GM10266 (cell line): ENCODE measurements at regions not wholly inside any gene's neighbourhood (a gene's known extent, or its start where the extent isn't known, plus 50 kb on each side); places are given as distances from the start of the nearest gene placed in this dataset.

ENCODE experiments used
- DNase-seq: peaks from one replicate; pipeline ENCODE4 v3.0.0; 2012; ENCODE audit errors: extremely low spot score
- TF ChIP-seq, protein P1 (sequence below): IDR thresholded peaks from 2 replicates; pipeline ENCODE4 v1.5.1; 2012; ENCODE audit warnings: mild to moderate bottlenecking, low read depth; ENCODE audit not compliant: control insufficient read depth, insufficient read depth; ENCODE audit errors: missing control alignments

DNA sequence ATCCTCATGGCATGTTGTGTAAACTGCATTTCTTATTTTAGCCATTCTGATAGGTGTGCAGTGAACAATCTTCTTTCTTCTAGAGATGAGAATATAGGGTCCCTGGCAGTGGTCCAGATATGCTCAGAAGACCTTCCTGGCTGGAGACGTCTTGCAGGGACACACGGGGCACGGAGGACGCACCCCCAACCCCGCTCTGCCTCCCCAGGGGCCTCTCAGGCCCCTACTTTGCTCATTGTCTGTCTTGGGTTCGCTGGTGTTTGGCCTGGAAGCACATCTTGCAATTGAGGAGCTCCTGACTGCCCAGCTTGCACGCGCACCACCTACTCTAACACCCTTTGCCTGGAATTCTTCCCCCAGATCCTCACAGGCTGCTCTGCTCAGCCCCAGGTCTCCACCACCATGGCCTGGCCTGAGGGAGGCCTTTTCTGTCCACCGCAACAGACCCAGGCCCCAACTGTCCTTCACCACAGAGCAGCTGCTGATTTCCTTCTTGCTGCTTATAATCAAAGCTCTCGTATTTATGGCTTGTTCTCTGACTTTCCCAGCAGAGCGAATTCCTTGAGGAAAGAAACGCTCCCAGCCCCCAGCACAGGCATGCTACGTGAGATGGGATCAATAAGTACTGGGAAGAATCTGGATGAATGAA lies 295.9 kb upstream of the HDAC4 start:
- DNase-seq = no peak
- TF ChIP-seq, protein P1, sequence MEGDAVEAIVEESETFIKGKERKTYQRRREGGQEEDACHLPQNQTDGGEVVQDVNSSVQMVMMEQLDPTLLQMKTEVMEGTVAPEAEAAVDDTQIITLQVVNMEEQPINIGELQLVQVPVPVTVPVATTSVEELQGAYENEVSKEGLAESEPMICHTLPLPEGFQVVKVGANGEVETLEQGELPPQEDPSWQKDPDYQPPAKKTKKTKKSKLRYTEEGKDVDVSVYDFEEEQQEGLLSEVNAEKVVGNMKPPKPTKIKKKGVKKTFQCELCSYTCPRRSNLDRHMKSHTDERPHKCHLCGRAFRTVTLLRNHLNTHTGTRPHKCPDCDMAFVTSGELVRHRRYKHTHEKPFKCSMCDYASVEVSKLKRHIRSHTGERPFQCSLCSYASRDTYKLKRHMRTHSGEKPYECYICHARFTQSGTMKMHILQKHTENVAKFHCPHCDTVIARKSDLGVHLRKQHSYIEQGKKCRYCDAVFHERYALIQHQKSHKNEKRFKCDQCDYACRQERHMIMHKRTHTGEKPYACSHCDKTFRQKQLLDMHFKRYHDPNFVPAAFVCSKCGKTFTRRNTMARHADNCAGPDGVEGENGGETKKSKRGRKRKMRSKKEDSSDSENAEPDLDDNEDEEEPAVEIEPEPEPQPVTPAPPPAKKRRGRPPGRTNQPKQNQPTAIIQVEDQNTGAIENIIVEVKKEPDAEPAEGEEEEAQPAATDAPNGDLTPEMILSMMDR = no peak

DNA sequence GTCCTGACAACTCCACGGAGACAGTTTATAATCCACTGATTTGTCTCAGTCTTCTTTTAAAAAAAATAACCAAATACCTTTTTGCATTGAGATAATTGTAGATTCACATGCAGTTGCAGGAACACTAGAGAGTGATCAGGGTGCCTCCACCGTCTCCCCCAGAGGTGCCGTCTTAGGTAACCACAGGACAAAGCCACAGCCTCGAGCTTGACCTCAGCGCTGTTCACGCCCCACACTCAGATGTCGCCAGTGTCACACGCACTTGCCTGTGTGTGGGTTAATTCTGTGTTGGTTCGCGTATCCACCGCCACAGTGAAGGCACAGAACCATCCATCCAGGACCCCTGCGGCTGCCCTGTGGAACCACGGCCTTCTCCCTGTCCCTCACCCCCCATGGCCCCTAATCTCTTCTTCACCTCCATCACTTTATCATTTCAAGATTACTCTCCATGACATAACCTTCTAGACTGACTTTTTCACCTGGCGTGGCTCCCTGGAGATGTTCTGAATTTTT lies 295.0 kb upstream of the HDAC4 start:
- DNase-seq = no peak
- TF ChIP-seq, protein P1 = no peak

DNA sequence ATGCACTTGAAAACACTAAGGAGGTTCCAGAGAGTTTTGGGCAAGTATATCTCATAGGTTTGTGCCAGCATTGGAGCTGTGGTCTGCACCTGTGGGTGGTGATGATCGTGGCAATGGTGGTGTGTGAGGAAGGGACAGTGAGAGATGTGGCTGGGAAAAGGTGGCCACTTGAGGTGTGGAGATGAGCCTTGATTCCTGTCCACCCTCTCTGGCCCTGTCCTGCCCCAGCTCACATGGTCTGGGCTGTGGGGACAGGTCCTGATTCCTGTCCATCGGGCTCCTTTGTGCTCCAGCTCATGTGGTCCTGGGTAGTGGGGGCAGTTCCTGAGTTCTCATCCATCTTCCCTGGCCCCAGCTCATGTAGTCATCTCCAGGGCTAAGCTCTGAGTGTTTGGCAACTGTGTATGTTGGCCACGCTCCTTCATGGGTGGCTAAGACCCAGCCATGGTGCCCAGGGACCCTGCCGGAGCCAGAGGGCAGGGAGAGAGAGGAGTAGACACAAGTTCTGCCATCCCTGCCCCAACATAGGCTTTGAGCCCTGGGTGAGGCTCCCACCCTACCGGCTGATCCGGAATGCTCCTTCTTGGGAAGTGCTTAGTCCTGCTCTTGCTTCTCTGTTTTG lies 294.4 kb upstream of the HDAC4 start:
- TF ChIP-seq, protein P1 = no peak
- no peak for DNase-seq

GRCh38 chr2:239694487-239694886 lies 293.7 kb upstream of the HDAC4 start:
- DNase-seq = no peak
- TF ChIP-seq, protein P1 = no peak

GRCh38 chr2:239693761-239694415 lies 293.1 kb upstream of the HDAC4 start:
- TF ChIP-seq, protein P1 = no peak
- no peak for DNase-seq

- TF ChIP-seq, protein P1 = no peak
- no peak for DNase-seq
These were observed 292.5 kb upstream of the HDAC4 start for GRCh38 chr2:239693330-239693729.

GRCh38 chr2:239692919-239693318 lies 292.1 kb upstream of the HDAC4 start:
- DNase-seq = no peak
- TF ChIP-seq, protein P1 = no peak
